Pulmonary artery endothelial cell (primary cell): ENCODE measurements at regions not wholly inside any gene's neighbourhood (a gene's known extent, or its start where the extent isn't known, plus 50 kb on each side); places are given as distances from the start of the nearest gene placed in this dataset.
A peak's percentile ranks its signal among the peaks of the same experiment; 100 is the strongest.

Experiments
- DNase-seq: peaks from one replicate; pipeline ENCODE4 v3.0.0-alpha.2; 2011; ENCODE audit warnings: low read depth, low spot score

GRCh38 chr1:168917796-168918195, 188.7 kb upstream of the ATP1B1 start:
- no peak for DNase-seq

GRCh38 chr1:168918860-168919741, 187.4 kb upstream of the ATP1B1 start:
- no peak for DNase-seq

GRCh38 chr1:168920456-168921094, 185.9 kb upstream of the ATP1B1 start:
- peak; percentile 81 for DNase-seq

GRCh38 chr1:168921629-168922028, 184.9 kb upstream of the ATP1B1 start:
- DNase-seq = no peak

GRCh38 chr1:168923521-168924136, 182.9 kb upstream of the ATP1B1 start:
- DNase-seq = no peak

GRCh38 chr1:168924976-168925375, 181.5 kb upstream of the ATP1B1 start:
- no peak for DNase-seq

GRCh38 chr1:168926236-168926635, 180.3 kb upstream of the ATP1B1 start:
- no peak for DNase-seq

- DNase-seq = no peak
These were observed 174.0 kb upstream of the ATP1B1 start for GRCh38 chr1:168932539-168932938.

GRCh38 chr1:168933141-168933805, 173.2 kb upstream of the ATP1B1 start:
- DNase-seq = no peak

- DNase-seq = no peak
These were observed 167.2 kb upstream of the ATP1B1 start for GRCh38 chr1:168939110-168939946.

- no peak for DNase-seq
These were observed 166.6 kb upstream of the ATP1B1 start for GRCh38 chr1:168939947-168940223.

GRCh38 chr1:168941640-168942039, 164.8 kb upstream of the ATP1B1 start:
- DNase-seq = no peak

GRCh38 chr1:168942165-168942564, 164.3 kb upstream of the ATP1B1 start:
- no peak for DNase-seq

GRCh38 chr1:168945870-168946269, 160.6 kb upstream of the ATP1B1 start:
- peak; percentile 22 for DNase-seq

- DNase-seq = no peak
These were observed 159.4 kb upstream of the ATP1B1 start for GRCh38 chr1:168947041-168947440.

- no peak for DNase-seq
These were observed 156.8 kb upstream of the ATP1B1 start for GRCh38 chr1:168949672-168950071.

- DNase-seq = no peak
These were observed 148.7 kb upstream of the ATP1B1 start for GRCh38 chr1:168957818-168958217.

- DNase-seq = peak; percentile 20
These were observed 147.8 kb upstream of the ATP1B1 start for GRCh38 chr1:168958562-168959289.

- no peak for DNase-seq
These were observed 147.1 kb upstream of the ATP1B1 start for GRCh38 chr1:168959382-168959781.

- DNase-seq = no peak
These were observed 146.4 kb upstream of the ATP1B1 start for GRCh38 chr1:168960114-168960513.

- no peak for DNase-seq
These were observed 145.9 kb upstream of the ATP1B1 start for GRCh38 chr1:168960595-168960994.
